Gastroesophageal sphincter (tissue), 3 donors: ENCODE measurements at regions not wholly inside any gene's neighbourhood (a gene's known extent, or its start where the extent isn't known, plus 50 kb on each side); places are given as distances from the start of the nearest gene placed in this dataset.

Experiments used
- CTCF ChIP-seq, 4 experiments: fragments of 200-600 bp in 2 of 4; fragments of 450-650 bp in 2 of 4; sonication (generic) in 1 of 4; IDR thresholded peaks; one replicate each; pipeline ENCODE4 v1.5.1; 2017 to 2019; ENCODE audit warnings: antibody characterized with exemption in 4 of 4, mild to moderate bottlenecking in 2 of 4, moderate library complexity in 2 of 4
- POLR2A ChIP-seq, 2 donors: fragments of 450-650 bp; IDR thresholded peaks; one replicate each; pipeline ENCODE4 v1.6.1; 2017; ENCODE audit warnings: antibody characterized with exemption in 2 of 2, mild to moderate bottlenecking in 2 of 2, moderate library complexity in 1 of 2
- POLR2AphosphoS5 ChIP-seq: sonication (generic); formaldehyde crosslinking; IDR thresholded peaks from one replicate; pipeline ENCODE4 v1.6.1; 2017; ENCODE audit warnings: antibody characterized with exemption

DNA sequence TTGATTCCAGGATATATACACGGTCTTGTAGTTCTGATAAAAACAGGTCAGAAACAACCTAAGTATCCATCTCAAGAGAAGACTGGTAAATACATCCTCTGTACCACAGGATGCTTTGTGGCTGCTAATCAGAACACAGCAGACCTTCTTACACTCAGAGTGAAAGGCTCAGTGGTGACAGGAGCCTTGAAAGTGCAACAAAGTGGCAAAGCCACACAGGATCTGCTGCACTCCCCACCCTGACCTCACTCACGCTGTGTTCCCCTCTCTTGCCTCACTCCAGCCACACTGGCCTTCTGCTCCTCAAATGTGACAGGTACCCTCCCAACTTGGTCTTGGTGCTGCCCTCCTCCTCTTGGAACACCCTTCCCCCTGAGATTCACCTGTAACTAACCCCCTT is 98.1 kb upstream of the GRIP1 start:
- no peak for TF ChIP-seq POLR2AphosphoS5
- TF ChIP-seq CTCF (IDR thresholded peaks at IDR 0.05), result no peak
- TF ChIP-seq POLR2A (IDR thresholded peaks at IDR 0.05), result no peak
